IMR-90 (cell line): ENCODE measurements at regions not wholly inside any gene's neighbourhood (a gene's known extent, or its start where the extent isn't known, plus 50 kb on each side); places are given as distances from the start of the nearest gene placed in this dataset.

Experiments used
- CEBPB ChIP-seq: IDR thresholded peaks from 2 replicates; pipeline ENCODE4 v1.6.1; 2012; ENCODE audit warnings: low read depth, low read length, improper control_type of control experiment
- MAFK ChIP-seq: IDR thresholded peaks from 2 replicates; pipeline ENCODE4 v1.6.1; 2012; ENCODE audit warnings: low read depth, low read length, improper control_type of control experiment
- POLR2A ChIP-seq: IDR thresholded peaks from 2 replicates; pipeline ENCODE4 v1.6.1; 2012; ENCODE audit warnings: mild to moderate bottlenecking, low read depth, low read length
- USF2 ChIP-seq: fragments of 150-350 bp; IDR thresholded peaks from 2 replicates; pipeline ENCODE4 v1.6.1; 2017; ENCODE audit warnings: mild to moderate bottlenecking, antibody characterized with exemption, low read length, low read depth
- TF ChIP-seq, protein P1 (sequence below): conservative IDR thresholded peaks from 2 replicates; pipeline ENCODE4 v1.5.1; 2012; ENCODE audit warnings: mild to moderate bottlenecking, low read depth, low read length, improper control_type of control experiment

GRCh38 chr1:242651817-242652216 is 127.3 kb upstream of the PLD5 start:
- TF ChIP-seq POLR2A (no peak), MAFK (no peak), USF2 (no peak), CEBPB (no peak)
- TF ChIP-seq, protein P1, sequence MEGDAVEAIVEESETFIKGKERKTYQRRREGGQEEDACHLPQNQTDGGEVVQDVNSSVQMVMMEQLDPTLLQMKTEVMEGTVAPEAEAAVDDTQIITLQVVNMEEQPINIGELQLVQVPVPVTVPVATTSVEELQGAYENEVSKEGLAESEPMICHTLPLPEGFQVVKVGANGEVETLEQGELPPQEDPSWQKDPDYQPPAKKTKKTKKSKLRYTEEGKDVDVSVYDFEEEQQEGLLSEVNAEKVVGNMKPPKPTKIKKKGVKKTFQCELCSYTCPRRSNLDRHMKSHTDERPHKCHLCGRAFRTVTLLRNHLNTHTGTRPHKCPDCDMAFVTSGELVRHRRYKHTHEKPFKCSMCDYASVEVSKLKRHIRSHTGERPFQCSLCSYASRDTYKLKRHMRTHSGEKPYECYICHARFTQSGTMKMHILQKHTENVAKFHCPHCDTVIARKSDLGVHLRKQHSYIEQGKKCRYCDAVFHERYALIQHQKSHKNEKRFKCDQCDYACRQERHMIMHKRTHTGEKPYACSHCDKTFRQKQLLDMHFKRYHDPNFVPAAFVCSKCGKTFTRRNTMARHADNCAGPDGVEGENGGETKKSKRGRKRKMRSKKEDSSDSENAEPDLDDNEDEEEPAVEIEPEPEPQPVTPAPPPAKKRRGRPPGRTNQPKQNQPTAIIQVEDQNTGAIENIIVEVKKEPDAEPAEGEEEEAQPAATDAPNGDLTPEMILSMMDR, result no peak
